Body of pancreas (tissue), 4 donors: ENCODE measurements at regions not wholly inside any gene's neighbourhood (a gene's known extent, or its start where the extent isn't known, plus 50 kb on each side); places are given as distances from the start of the nearest gene placed in this dataset.

ENCODE experiments used
- ATAC-seq: fragments of 150-250 bp; one replicate; pipeline ENCODE4 v1.9.1; 2016
- DNase-seq, 4 donors: peaks; one replicate each; pipeline ENCODE4 v3.0.0-alpha.2; 2019
- H3K27ac ChIP-seq, 4 donors: fragments of 200-600 bp; sonication (generic); 1 replicate in 3 of 4; 2 replicates in 1 of 4; pipeline versions ENCODE4 v1.5.1 to v1.6.1; 2016 to 2019; ENCODE audit warnings: mild to moderate bottlenecking in 1 of 4, mixed read lengths in 1 of 4, moderate library complexity in 1 of 4
- H3K27me3 ChIP-seq, 2 donors: fragments of 200-600 bp; sonication (generic); one replicate each; pipeline ENCODE4 v1.6.0; 2016; ENCODE audit warnings: mild to moderate bottlenecking in 1 of 2
- H3K36me3 ChIP-seq, 2 donors: fragments of 200-600 bp; sonication (generic); replicated peaks in 1 of 2; 2 replicates each; pipeline ENCODE4 v1.5.1; 2016; ENCODE audit warnings: low read depth in 2 of 2; ENCODE audit not compliant: insufficient read depth in 1 of 2
- H3K4me1 ChIP-seq: fragments of 200-600 bp; sonication (generic); one replicate; pipeline ENCODE4 v1.6.0; 2016
- H3K4me3 ChIP-seq, 2 donors: fragments of 200-600 bp; sonication (generic); 1 replicate in 1 of 2; 2 replicates in 1 of 2; pipeline ENCODE4 v1.5.1; 2016 to 2019
- H3K9me3 ChIP-seq, 3 donors: fragments of 200-600 bp; sonication (generic); 1 replicate in 2 of 3; 2 replicates in 1 of 3; pipeline ENCODE4 v1.5.1; 2016
- CTCF ChIP-seq, 7 experiments: fragments of 450-650 bp in 4 of 7; fragments of 200-600 bp in 3 of 7; sonication (generic) in 3 of 7; IDR thresholded peaks; one replicate each; pipeline ENCODE4 v1.5.1; 2016 to 2019; ENCODE audit warnings: antibody characterized with exemption in 7 of 7
- POLR2A ChIP-seq, 3 donors: fragments of 450-650 bp; IDR thresholded peaks; one replicate each; pipeline ENCODE4 v1.6.1; 2016; ENCODE audit warnings: antibody characterized with exemption in 3 of 3, mild to moderate bottlenecking in 2 of 3
- WGBS, 2 donors: methylation state at CpG; one replicate each; pipeline ENCODE4 v1.1.5; 2017; 5-methylcytosine and 5-hydroxymethylcytosine counted together
- intact Hi-C: fragments of 100-400 bp; cut with DNase I; formaldehyde crosslinking; loops from one replicate; pipeline ENCODE4 v1.15.1; 2023

DNA sequence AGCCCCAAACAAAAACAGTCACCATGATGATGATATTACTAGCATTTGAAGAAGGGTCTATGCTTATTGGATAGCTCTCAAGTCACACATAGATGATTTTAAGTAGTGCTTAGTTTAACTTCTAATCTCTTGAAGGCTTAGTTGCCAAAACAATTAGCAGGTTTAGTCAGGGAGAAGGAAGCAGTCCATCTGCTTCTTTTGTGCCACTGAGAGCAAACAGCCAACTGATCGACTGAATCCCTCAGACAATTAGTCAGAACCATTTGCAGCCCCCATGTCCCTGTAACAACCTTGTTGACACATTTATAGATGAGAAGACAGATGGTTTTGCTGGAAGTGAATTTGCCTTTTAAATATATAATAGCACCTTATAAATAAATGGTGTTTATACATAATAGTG lies 585.1 kb upstream of the SUCLG2 start:
- H3K9me3 ChIP-seq, result no peaks in the 10 kb centered on the region
- ATAC-seq, result no peak
- H3K36me3 ChIP-seq, result no peaks in the 10 kb centered on the region
- no peak for DNase-seq
- H3K4me3 ChIP-seq, result no peak overlapping the region
- WGBS, 2 donors, result 3 to 44% methylated on average over 1 of the region's 1 CpG
- H3K27ac ChIP-seq, result no peak overlapping the region
- no peaks in the 10 kb centered on the region for H3K4me1 ChIP-seq
- TF ChIP-seq CTCF (IDR thresholded peaks at IDR 0.05), result no peak
- no peak for TF ChIP-seq POLR2A (IDR thresholded peaks at IDR 0.05)
- H3K27me3 ChIP-seq, result no peaks in the 10 kb centered on the region
- intact Hi-C loops, result no loop called here

GRCh38 chr3:68234076-68234780 lies 579.8 kb upstream of the SUCLG2 start:
- intact Hi-C loops, result no loop called here
- ATAC-seq (no peak), DNase-seq (no peak)
- H3K4me3 ChIP-seq, result no peak overlapping the region
- WGBS, 2 donors, result 62 to 74% methylated on average over 8 of the region's 8 CpGs
- no peak overlapping the region for H3K27ac ChIP-seq
- H3K4me1 ChIP-seq, result no peaks in the 10 kb centered on the region
- no peaks in the 10 kb centered on the region for H3K9me3 ChIP-seq
- H3K27me3 ChIP-seq, result no peaks in the 10 kb centered on the region
- TF ChIP-seq POLR2A (IDR thresholded peaks at IDR 0.05) (no peak), CTCF (IDR thresholded peaks at IDR 0.05) (no peak)
- no peaks in the 10 kb centered on the region for H3K36me3 ChIP-seq

- no peak overlapping the region for H3K27ac ChIP-seq
- ATAC-seq (no peak), DNase-seq (no peak)
- no peak overlapping the region for H3K4me3 ChIP-seq
- H3K4me1 ChIP-seq, result no peaks in the 10 kb centered on the region
- 32 to 38% methylated on average over 1 of the region's 1 CpG for WGBS, 2 donors
- TF ChIP-seq POLR2A (IDR thresholded peaks at IDR 0.05) (no peak), CTCF (IDR thresholded peaks at IDR 0.05) (no peak)
- no peaks in the 10 kb centered on the region for H3K36me3 ChIP-seq
- intact Hi-C loops, result no loop called here
- no peaks in the 10 kb centered on the region for H3K9me3 ChIP-seq
- H3K27me3 ChIP-seq, result no peaks in the 10 kb centered on the region
Measured at GRCh38 chr3:68228856-68229255, 574.4 kb upstream of the SUCLG2 start.

GRCh38 chr3:68220832-68221231 lies 566.4 kb upstream of the SUCLG2 start:
- H3K4me1 ChIP-seq, result no peaks in the 10 kb centered on the region
- DNase-seq, result no peak
- H3K36me3 ChIP-seq, result no peaks in the 10 kb centered on the region
- 57 to 69% methylated on average over 2 of the region's 2 CpGs for WGBS, 2 donors
- no peak for TF ChIP-seq CTCF (IDR thresholded peaks at IDR 0.05)
- TF ChIP-seq POLR2A (IDR thresholded peaks at IDR 0.05), result no peak
- H3K4me3 ChIP-seq, result no peak overlapping the region
- no peaks in the 10 kb centered on the region for H3K27me3 ChIP-seq
- H3K9me3 ChIP-seq, result no peaks in the 10 kb centered on the region
- intact Hi-C loops, result no loop called here
- no peak overlapping the region for H3K27ac ChIP-seq
- ATAC-seq, result no peak

DNA sequence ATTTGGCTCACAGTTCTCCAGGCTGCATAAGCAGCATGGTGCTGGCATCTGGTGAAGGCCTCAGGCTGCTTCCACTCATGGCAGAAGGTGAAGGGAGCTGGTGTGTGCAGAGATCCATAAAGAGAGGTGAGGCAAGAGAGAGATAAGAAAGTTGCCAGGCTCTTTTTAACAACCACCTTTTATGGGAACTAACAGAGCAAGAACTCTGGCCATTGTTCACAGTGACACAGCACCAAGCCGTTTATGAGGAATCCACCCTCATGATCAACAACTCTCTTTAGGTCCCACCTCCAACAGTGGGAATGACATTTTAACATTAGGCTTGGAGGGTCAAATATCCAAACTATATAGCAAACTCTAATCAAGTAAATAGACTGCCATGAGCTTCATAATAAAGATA lies 557.2 kb upstream of the SUCLG2 start:
- Histone ChIP-seq H3K27ac (no peak overlapping the region), H3K36me3 (no peaks in the 10 kb centered on the region), H3K4me1 (no peaks in the 10 kb centered on the region), H3K9me3 (no peaks in the 10 kb centered on the region), H3K27me3 (no peaks in the 10 kb centered on the region), H3K4me3 (no peak overlapping the region)
- ATAC-seq, result no peak
- intact Hi-C loops, result no loop called here
- TF ChIP-seq CTCF (IDR thresholded peaks at IDR 0.05) (no peak), POLR2A (IDR thresholded peaks at IDR 0.05) (no peak)
- no peak for DNase-seq
- WGBS, 2 donors, result 28 to 33% methylated on average over 1 of the region's 1 CpG
